HG03280 (cell line): ENCODE measurements at regions not wholly inside any gene's neighbourhood (a gene's known extent, or its start where the extent isn't known, plus 50 kb on each side); places are given as distances from the start of the nearest gene placed in this dataset.

Experiments
- ATAC-seq: cut with Tn5 transposase; IDR thresholded peaks from one replicate; pipeline ENCODE4 v1.9.1; 2021; ENCODE audit warnings: mild to moderate bottlenecking, moderate library complexity; ENCODE audit not compliant: unreplicated experiment

DNA sequence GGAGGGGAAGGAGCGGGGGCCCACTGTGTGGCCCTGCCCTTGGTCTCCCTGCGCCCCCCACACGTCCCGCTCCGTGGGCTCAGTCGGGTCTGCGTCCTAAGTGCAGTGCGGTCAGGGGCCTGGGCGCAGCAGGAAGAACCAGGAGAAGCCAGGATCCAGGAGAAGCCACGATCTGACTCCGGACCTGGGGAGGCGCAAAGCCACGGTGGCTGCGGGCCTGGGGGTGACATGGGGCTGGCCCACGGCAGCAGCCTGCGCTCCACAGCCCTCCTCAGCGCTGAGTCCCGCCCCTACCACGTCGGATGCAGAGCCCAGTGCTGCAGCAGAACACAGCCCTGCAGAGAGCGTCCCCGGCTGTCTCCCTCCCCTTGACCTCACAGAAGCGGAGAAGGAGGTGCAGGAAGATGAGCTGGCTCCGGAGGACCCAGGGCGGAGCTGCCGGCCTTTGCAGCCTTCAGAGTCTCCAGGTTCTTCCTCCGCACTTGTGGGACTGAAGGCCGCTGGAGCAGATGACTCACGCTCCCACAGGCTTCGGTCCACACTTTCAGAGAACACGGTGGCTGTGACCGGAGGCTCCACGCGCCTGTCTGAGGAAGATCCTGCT, 589.2 kb upstream of the SALL3 start:
- ATAC-seq, result no peak

DNA sequence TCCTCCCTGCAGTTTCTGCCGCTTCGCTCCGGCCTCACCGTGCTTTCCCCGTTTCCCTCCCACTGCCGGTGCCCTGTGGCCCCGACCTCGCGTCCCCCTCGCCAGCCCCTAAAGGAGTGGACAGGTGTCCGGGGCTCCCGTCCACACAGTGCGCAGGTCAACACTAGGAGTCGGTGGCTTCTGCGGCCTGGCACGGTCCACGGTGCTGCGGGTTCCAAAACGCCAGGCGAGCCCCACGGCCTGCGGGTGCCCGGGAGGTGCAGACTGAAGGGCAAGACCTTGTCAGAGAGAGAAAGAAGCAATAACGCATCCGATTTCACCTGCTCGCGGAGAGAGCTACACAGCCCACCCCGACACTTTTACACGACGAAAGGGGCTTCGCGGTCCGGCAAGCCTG, 588.7 kb upstream of the SALL3 start:
- ATAC-seq, result no peak

DNA sequence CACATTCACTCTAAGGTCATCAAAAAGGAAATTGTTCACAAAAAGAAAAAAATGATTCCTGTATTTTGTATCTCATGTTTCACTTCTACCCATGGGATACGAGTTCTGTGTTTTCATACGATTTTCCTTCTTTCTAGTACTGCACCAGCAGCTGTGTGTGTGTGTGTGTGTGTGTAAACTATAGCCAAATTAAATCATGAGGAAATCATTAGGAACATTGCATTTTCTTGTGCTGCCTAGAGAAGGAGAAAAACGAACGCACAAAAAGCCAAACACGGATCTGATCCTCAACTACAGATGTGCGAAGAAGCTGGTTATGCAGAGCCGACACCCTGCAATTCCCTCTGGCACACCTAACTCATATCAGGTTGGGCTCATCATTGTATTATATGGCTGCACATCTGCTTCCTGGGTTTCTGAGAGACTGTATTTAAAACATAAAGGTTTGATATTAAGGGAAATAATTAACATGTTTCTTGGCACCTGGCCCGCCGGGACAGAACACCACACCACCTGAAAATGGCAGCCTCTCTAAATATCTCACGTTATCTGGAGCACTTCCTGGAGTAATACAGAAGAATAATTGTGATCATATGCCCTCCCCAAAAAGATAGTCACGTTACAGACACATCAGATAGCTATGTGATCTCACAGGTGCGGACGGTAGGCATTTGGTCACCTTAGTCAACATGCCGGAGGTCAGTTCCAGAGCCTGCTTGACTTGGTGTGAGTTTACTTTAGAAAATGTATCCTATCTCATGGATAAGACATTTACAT, 586.3 kb upstream of the SALL3 start:
- ATAC-seq, result no peak

DNA sequence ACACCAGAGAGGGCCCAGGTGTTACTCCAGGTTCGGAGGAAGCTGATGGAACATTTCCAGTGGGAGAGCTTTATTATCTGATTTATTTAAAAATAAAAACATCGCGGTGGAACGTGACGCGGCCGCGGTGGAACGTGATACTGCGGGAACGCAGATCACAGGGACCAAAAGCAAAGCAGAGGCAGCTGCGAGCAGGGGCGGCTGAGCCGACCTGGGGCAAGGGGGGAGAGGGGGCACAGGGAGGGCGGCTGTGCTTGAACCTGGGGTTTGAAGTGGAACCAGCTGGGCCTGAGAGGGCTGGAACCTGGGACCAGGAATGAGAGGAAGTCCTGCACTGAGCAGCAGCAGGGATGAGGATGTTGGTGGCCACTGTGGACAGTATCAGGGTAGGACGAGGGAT, 583.5 kb upstream of the SALL3 start:
- no peak for ATAC-seq

DNA sequence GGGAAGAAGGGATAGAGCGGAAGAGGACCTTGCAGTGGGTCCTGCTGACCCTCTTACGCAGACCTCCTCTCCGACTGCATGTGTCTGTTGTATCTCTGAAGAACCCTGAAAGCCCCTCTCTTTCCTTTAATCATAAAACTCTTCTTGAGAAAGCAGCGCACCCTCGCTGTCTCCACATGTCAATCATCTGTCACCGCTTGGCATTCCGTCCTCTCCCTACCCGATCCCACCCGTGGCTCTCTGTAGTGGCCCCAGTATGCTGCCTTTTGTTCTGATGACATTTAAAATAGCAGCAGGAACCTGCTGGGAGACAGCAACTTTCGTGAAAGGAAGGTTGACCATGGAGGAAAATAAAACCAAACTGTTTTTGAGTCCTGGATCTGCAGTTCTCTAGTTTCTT, 582.9 kb upstream of the SALL3 start:
- no peak for ATAC-seq

DNA sequence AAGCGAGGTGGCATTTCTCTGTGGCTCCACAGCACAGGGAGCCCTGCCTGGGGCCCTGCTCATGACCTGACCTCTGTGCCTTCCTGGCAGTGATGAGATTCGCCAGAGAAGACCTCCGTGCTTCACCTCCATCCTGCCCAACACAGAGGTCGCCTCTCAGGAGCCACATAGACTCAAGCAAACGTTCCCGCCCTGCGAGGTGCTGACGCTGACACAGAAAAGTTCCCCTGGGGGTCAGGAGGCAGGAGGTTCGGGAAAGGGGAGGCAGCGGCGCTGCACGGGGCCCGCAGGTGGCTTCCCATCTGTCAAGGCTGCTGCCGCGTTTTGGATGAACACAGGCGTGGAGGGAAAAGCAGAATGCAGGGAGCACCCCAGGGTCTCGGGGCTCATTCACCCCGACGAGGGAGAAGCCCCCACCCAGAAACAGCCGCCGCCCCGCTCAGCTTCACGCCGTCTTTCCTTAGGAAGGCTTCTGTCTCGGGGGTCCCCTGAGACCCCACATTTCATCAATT, 579.6 kb upstream of the SALL3 start:
- no peak for ATAC-seq

DNA sequence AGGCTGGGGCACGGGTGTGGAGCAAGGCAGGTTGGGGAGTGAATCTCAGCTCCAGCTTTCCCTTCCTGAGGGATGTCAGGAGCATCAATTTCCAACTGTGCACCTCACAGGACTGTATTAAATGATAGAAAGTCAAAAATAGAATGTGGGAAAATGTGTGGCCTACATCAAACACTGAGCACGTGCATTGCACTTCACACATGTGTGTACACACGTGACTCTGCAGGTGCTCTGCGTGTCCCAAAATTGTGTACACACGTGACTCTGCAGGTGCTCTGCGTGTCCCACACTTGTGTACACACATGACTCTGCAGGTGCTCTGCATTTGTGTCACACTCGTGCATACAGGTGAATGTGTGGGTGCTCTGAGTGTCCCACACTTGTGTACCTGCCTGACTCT, 577.2 kb upstream of the SALL3 start:
- ATAC-seq, result no peak

DNA sequence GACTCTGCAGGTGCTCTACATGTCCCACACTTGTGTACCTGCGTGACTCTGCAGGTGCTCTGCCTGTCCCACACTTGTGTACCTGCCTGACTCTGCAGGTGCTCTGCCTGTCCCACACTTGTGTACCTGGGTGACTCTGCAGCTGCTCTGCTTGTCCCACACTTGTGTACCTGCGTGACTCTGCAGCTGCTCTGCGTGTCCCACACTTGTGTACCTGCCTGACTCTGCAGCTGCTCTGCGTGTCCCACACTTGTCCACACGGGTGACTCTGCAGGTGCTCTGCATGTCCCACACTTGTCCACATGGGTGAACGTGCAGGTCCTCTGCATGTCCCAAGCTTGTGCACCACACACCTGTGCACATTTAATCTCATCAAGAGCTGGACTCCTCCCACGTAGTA, 576.7 kb upstream of the SALL3 start:
- no peak for ATAC-seq

DNA sequence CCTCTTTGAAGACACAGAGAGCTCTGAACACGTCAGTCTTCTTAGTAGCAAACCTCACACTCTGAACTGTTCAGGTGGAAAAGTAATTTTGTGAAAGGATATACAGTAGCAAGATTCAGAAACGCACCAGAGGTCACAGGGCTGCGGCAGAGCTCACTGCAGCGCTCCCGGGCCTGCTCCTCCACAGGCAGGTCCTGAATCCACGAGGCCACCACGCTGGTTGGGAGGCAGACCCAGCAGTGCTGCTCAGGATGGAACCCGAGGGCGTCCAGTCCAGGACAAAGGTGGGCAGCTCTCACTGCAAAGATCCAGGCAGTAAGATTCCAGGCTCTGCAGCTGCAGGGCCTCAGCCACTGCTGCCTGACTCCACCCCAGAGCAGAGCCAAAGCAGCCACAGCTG, 576.2 kb upstream of the SALL3 start:
- no peak for ATAC-seq

DNA sequence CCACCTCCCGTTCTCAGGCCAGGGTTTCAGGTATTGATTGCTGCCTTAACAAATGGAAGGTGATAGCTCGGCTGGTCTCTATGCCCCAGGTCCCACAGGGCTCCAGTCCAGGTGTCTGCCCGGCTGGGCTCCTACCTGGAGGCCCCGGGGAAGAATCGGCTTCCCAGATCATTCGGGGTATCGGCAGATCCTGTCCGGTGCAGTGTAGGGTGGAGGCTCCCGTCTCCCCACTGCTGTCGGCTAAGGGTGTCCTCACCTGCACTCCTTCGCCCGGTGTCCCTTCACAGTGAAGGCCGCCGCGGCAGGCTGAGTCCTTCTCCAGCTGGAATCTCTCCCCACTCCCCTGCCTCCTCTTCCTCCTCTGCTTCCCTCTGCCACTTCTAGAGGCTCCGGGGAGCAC, 573.9 kb upstream of the SALL3 start:
- ATAC-seq, result no peak

DNA sequence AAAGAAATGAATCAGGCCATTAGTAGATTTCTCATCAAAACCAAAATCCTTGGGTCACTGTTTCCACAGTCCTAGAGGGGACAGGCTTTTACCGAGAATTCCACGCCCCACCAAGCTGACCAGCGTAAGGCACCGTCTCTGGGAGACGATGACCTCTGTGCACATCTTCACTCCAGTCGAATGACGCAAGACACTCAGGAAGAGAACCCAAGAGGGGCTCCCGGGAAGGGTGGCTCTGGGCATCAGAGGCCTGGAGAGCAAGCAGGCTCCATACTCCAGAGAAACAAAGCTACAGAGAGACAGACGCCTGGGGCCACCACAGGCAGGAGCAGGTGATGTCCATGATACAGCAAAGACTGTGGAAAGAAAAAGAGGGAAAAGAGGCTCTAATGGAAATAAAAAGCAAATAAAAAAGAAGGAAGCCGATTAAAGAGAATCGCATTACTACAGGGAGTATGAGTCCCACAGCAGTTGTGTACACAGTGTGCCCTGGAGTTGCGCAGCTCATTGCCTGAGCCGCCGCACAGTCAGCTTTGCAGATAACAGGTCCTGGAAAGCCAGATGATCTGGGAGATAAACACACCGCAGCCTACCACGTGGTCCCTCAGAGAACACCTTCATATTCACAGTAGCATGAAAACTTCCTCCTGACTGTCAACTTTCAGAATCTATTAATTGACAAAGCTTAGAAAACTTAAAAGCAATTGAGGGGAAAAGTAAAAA, 572.7 kb upstream of the SALL3 start:
- ATAC-seq, result no peak

DNA sequence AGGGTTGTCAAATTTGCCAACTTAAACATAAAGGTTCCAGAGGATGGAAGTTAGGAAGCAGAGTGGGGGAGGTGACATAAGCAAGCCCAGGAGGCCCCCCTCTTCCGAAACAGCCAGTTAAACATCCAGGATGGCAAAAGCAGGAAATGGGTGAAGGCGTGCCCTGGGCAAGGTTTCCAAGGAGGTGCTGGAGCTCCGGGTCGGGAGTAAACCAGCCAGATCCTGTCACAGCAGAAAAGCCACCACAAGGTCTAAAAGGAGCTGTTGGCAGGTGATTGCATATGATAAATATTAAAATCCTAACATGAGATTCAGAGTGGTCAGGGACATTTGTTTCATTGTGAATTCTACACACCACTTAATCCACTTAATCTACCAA, 572.2 kb upstream of the SALL3 start:
- no peak for ATAC-seq

DNA sequence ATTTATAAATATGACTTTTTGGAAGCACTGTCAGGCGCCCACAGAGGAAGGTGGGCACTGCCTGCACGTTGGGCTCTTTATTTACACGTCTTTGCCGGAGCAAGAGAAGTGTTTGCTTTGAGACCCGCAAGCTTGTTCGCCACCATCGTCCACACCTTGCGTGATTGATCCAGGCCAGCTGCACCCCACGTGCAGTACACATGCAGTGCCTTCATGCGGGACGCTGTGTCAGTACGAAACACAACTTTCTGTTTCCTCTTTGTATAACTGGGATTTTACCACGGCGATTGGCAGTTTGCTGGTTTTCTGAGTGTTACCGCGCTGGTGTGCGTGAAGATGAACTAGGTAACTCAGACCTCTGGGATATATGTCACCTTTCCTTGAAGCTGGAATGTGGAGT, 571.0 kb upstream of the SALL3 start:
- ATAC-seq, result no peak

DNA sequence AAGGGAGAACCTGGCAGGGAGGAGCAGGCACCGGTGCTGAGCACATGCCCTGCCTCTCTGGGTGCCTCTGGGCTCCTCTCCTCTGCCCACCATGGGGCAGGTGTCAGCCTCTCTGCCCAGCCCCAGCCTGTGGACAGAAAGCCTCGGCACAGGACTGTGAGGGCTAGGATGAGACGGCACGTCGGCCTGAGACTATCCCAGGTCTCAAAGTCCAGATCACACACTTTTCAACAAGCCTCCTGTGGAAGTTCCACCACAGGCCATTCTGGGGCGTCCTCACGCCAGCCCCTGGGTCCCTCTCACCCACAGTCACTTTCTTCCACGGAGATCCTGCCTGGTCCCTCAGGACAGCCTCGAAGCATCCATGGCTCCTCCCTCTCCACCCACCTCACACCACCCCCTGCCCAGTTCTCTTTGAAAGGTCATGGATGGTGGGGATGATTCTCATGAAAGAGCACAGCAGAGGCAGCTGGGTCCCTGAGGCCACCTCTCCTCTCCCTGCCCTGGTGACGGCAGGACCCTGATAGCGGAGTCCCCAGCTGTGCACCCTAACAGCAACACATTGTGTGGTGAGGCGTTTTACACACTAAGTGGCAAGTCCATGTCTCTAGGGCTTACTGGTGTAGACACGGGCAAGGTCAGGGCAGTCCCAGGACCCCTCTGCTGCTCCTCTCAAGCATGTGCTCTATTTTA, 569.4 kb upstream of the SALL3 start:
- no peak for ATAC-seq

DNA sequence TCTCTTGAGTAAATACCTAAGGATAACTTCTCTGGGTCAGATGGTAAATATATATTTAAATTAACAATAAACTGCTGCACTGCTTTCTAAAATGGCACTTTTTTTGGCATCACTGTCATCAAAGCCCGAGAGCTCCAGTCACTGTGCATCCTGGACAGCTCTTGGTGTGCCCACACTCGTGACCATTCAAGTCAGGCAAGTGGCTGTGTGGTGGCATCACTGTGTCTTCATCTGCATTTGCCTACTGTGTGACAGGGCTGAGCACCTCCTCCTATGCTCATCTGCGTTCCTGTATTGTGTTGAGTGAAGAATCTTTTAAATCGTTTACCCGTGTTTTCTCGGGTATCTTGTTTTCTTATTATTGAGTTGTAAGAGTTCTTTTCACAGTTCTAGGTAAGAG, 568.1 kb upstream of the SALL3 start:
- ATAC-seq, result no peak

DNA sequence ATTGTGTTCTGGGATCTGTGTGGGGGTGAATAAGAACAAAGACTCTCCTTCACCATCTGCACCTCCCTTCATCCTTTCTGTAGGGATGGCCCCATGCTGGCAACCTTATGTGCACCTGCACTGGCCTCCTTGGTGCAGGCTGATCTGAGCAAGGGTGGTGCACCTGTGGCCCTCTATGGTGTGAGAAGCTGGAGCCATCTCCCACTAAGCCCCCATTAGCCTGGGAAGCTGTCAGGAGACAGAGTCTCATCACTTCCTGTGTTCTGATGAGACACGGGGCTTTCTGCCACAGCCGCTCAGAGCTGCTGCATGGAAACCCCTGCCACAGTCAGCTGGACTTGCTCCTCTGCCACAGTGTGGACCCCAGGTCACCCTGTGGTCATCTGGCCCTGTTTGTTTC, 565.3 kb upstream of the SALL3 start:
- ATAC-seq, result no peak

DNA sequence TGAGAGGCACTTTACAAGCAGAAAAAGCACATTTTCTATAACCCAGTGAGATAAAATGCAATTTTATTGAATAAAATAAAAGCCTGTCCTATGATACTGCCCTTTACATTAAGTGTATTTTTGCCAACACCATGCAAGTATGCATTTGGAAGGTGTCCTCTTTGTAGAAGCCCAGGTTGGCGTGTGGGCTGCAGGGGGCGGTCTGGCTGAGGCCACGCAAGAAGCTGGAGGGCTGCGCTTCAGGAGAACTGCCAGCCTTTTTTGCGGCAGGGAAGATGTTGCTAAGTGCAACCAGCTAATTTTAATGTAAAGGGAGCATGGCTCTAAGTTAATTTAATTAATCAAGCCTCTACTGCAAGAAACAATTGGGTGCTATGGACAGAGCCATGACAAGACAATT, 562.8 kb upstream of the SALL3 start:
- ATAC-seq, result no peak

DNA sequence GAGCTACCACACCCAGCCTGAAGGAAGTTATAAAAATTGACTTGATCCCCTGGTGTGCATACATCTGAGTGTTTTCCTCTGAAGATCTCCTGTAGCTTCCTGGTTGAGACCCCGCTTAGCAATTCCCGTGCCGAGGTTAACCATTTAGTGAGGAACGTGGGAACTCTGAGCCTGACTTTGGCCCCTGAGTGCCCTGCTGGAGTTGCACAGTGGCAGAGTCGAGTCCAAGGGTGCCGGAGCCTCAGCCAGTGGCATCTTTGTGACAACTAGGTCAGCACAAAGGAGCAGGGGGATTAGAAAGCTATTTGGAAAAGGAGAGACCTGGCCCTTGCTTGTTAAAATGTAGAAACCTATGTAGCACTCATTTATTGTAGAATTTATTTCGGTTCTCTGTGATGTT, 561.2 kb upstream of the SALL3 start:
- ATAC-seq, result no peak

DNA sequence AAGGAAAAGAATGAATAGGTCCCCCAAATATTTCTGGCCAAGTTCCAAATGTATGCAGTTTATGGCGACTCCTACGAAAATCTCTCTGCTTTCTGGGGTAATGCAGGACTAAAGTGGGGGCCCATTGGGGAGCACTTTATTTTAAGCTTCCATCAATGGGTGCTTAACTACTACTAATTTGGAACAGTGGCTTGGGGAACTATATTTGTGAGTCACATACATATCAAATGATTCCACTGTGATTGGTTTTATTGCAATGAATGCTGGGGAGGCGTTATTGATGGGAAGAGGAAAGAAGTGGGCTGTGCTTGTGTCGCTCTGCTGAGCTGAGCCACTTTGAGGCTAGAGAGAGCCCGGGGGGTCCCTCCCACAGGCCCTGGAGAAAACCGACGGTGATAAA, 560.4 kb upstream of the SALL3 start:
- ATAC-seq, result no peak

DNA sequence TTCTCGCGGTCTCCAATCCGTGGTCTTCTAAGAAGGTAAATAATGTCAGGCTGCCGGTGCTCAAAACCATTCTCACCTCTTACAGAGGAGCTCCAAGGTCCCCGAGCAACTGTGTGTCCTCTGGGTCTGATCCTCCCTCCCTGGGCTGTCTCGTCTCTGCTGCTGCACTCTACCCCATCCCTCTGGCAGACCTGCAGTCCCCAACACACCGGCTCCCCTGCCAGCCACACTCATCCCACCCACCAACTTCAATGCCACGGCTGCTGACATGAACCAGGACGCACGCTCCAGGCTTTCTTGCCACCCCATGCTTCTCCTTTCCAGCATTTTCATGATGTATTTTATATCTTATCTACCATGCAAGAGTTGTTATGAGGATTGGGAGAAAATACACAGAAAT, 559.5 kb upstream of the SALL3 start:
- ATAC-seq, result no peak

DNA sequence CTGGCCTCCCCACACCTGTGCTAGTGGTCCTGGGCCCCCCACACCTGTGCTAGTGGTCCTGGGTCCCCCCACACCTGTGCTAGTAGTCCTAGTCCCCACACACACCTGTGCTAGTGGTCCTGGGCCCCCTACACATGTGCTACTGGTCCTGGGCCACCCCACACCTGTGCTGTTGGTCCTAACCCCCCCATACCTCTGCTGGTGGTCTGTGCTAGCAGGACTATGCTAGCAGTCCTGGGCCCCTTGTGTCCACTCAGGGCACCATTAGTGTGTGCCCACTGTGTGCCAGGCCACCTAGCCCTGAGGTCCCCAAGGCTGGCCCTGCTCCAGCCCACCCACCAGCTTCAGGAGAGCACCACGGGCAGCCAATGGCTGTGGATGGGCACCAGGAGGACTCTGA, 558.2 kb upstream of the SALL3 start:
- ATAC-seq, result no peak

DNA sequence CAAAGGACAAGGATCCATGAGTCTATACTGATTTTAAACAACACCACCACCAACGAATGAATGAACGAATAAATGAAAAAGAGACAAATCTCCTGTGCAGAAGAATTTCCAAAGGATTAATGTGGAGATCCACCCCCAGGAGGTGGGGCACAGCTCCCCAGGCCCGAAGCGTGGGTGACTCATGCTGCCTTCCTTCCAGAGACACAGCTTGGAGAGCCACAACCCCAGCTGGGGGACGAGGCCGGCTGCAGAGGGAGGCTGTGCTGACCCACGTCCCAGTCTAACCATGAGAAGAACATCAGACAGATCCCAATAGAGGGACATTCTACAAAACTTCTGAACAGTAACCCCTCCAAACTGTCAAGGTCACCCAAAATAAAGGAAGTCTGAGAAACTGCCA, 557.3 kb upstream of the SALL3 start:
- ATAC-seq, result no peak
